ENCODE measurements at regions not wholly inside any gene's neighbourhood (a gene's known extent, or its start where the extent isn't known, plus 50 kb on each side); places are given as distances from the start of the nearest gene placed in this dataset.

- no peak for TF ChIP-seq EZH2 (IDR thresholded peaks at IDR 0.05; ENCODE audit: borderline replicate concordance, low read length)
- no peak for TF ChIP-seq CTCF (IDR thresholded peaks at IDR 0.05; ENCODE audit: low read length)
These were observed 83.4 kb upstream of the UCN3 start for GRCh38 chr10:5281356-5281755.

Data from OCI-LY1 (cell line).